Femur (tissue), 1 donor: ENCODE measurements at regions not wholly inside any gene's neighbourhood (a gene's known extent, or its start where the extent isn't known, plus 50 kb on each side); places are given as distances from the start of the nearest gene placed in this dataset.

Experiments used
- DNase-seq: peaks from one replicate; pipeline ENCODE4 v3.0.0-alpha.2; 2017

DNA sequence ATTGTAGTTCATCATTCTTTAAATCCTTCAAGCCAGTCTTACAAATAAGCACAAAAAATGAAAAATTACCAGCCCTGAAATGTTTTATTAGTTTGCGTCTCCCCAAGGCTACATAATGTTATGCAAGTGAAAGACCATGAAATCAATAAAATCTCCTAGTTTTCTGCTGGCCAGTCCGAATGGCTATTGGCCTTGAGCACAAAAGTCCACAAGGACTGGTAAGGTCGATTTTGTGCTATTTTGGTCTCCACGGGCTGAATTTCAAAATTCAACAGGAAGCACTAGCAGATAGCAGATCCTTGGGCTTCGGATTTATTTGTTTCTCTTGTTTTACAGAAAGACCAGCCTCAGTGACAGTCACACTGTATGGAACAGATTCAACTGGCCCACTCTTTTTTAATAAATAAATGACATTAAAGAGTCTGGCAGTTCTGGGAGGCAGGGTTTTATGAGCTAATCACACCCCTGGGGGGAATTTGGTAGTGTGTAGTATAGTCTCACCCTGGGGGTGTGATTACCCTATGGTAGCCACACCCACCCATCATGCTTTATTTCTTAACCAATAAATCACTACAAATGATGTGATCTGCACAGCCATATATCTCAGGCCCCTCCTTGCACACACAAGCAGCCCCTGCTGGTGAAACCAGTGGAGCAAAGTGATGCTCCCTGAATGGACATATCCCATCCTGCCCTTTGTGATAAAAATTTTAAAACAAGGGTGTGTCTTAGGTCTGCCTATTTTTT lies 51.1 kb upstream of the TMEM33 start:
- DNase-seq = no peak

DNA sequence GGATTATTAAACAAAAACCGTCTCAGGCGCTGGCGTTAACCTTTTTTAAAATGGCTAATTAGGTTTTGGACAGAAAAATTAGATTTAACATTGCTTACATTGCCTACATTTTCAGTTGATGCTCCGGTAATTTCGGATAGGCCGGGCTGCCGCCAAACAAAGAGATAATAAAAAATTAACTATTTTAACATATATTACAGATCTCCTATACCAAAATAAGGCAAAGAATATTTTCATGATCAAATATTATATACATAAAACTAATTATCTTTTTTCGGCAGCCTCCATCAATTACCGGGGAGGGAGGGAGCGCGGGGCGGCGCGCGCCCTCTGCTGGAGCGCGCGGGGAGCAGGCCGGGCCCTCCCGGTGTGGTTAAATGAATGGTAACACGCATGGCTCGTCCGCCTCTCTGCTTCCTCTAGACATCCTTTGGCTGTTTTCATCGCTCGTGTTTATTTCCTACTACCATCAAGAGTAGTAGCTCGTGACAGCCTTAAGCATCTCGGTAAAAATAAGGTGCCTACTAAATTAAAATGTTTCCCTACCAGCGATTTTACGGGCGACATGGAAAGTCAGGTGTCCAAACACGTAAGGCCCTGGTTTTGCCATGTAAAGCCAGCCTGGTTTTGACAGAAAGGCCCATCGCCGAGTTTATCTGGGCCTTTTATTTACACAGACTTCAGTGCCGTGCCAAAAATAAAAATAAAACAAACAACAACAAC lies 52.4 kb upstream of the TMEM33 start:
- DNase-seq = no peak

DNA sequence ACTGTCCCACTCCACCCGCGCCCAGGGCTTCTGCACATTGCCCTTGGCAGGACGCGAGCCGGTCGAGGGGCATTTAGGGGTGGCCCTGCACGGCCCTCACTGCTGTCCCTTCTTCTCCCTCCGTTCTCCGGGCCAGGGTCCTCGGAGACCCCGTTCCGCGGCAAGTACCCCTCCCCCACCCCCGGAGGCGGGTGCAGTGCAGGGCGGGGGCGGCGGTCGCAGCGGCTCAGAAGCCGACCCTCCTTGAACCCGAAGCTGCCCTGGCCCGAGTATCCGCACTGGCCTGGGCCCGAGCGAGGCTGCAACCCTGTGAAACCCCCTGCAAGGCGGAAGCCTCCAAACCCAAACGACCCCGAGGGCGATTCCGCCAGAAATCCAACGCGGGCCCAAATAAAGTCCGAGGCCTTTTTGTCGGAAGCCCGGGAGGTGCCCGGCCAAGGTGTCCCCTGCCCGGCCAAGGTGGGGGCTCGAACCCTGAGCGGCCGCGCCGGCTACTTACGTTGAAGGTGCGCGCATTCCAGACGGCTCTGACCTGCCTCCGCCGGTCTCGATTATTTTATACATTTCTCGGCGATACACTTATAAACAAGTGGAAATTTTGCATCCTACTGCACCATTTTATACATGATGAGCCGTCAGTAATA lies 53.1 kb upstream of the TMEM33 start:
- DNase-seq = no peak

DNA sequence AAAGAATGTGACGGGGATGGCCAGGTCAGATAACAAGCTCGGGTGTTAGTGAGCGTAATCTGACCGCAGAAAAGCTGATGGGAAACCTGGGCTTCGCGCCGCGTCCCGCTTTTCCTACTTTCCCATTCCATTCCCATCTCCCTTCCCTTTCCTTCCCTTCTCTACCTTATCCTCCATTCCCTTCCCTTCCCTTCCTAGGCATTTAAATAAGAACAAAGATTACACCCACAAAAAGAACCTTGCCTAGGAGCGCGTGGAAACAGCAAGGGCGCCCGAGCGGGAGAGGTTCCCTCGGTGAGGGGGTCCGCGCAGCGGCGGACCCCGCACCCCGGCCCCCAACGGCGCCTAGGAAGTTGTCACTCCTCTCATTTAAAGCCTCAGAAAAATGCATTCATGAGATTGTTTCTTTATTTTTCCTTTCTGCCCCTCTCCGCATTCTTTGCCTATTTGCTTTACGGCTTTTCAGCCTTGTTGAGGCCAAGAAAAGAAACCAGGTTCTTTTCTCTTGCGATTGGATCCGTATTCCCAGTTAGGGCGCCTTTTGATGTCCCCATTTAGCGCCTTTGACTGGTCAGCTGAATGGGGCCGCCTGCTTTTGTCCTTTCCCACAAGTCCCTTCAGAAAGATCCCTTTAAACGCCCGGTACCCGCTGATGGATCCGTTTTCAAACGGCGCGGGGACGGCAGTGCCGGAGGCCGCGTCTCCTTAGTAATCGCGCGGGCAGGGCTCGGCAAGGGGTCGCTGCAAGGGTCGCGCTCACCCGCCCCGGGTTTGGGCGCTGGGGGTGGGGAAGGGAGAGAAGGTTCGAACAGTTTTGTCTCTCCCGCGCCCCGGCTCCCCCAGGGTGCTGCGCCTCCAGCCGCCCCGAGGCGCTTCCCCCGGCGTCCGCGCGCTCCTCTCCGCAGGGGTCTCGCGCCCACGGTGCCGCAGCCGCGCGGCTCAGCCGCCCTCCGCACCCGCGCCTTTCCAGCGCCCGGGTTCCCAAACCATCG lies 54.1 kb upstream of the TMEM33 start:
- no peak for DNase-seq

DNA sequence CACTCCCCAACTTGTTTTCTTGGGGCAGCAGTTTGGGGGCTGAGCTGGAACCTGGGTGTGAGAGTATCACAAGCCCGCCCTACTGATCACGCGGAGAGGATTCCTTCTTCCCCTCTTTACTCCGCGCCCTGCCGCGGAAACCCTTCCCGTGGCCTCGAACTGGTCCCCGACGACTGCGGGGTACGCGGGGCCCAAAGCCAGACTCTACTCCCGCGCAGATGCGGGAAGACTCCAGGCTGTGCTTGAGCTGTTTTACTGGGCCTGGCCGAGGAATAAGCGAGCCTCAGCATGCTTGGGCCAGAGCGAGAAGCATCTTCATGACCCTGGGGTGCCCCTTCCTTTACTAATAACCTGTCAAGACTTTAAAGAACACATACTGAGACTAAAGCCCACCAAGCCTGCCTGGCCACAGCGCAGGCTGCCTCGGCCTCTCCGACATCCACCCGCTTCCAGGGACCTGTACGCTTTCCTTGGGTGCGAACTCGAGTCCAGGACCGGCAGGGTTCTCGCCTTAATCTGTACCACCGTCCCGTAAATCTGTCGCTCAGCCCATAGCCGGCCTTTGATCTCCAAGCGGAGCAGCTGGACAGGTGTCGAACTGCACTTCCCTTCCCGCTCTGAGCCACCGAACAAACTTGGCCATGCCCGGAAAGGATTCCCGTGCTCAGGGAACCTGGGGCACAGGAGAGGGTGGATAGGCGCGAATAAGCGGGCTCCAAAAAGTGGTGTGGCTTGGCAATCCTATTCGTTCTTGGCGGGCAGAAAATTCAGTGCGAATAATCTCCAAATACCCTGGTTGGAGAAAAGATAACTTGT lies 55.0 kb upstream of the TMEM33 start:
- no peak for DNase-seq

DNA sequence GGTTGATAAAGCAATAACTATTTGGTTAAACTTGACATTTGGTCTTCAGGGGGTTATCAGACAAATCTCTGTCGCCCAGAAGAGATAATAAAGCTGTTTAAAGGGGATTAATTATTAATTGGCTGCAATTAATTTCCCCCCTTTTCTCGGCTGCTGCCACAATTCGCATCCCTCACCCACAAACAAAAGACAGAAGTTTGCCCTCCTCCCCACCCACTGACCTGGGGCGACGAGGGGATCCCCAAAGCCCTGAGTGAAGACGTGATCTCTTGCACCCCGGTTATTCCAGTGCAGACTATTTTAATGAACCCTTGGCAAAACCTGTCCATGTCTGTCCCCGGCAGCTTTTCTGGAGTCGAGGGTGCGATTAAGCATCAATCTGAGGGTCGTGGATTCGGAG lies 55.7 kb upstream of the TMEM33 start:
- no peak for DNase-seq

DNA sequence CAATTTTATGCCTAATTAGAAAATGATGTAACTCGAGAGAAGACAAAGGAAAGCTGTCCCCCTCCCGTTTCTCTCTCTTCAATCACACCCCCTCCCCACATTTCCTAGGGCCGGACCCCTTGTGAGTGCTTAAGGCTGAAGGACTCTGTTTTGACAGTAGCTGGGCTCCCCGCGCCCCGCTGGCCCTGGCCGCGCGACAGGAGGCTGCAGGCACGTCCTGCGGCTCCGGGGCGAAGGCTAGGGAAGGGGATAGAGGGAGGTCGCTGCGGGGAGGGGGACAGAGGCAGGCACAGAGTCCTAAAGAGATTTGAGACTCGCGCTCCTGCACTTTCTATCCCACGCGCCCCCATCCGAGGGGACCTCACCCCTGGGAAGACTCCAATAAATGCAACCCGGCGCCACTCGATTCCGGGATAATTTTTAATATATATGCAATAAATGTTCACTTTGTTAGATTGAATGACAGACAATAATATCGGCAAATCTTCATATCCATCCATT lies 56.2 kb upstream of the TMEM33 start:
- no peak for DNase-seq

DNA sequence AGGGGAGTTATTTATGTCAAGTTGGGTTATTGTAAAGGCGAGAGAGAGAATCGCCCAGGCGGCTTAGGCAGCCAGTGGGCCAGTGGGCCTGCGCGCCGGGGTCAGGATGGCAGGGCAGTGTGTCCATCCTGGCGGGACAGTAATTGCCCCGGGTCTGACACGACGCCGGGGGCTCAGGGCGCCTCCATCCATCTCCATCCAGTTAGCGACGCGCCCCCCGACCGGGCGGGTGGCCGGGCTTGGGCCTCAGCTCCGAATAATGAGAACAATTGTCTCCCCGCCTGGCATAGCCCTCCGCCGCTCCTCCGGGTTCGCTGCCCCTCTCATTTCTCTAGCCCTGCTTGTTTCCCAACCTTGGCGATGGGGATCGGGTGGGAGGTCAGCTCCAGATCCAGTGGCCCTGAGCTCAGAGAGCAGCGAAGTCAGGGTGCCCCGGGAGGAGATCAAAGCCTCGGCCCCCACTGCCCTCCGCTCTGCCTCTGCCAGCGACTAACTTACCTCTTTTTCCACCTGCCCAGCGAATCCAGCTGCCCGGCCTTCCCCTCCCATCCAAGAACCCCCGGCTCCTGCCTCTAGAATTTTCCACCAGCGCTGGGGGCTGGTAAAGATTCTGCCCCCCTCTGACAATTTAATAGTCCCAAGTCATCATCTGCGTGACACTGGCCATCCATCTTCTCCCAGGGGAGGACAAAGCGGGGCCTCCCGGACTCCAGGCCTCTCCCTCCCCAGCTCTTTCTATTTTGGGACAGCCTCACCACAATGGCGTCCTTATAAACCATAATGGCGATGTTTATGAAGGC lies 56.9 kb upstream of the TMEM33 start:
- DNase-seq = no peak

DNA sequence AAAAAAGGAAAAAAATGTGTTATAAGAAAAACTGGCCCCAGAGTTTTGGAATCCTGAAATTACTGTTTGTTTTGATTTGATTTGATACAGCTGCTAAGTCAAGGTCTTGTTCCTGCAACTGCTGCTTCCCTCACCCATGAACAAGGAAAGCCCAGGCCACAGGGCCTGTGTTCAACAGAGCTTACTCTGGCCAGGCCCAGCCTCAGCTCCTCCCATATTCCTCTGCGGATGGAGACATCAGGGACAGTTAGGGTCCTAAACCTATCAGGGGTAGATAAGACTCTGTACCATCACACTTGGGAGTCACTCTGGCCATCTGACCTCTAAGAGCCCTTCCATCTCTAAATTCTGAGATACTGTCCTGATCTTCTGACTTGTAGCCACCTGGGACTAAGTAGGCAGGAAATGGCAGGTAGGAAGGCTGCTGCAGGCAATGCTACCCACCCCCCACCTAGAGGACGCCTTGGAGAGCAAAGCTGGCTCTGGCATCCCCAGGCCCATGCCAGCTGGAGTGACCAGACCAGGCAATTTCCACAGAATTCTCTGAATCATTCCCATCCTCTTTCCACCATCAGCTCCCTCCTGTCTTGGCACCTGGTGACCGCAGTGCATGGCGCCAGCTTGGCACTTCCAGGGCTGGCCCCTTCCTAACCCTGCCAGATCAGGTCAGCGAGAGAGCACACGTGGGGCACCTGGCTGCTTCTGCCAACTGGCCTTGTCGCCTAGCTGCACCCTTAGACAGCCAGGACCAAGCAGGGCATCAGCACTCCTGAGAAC lies 58.0 kb upstream of the TMEM33 start:
- no peak for DNase-seq

DNA sequence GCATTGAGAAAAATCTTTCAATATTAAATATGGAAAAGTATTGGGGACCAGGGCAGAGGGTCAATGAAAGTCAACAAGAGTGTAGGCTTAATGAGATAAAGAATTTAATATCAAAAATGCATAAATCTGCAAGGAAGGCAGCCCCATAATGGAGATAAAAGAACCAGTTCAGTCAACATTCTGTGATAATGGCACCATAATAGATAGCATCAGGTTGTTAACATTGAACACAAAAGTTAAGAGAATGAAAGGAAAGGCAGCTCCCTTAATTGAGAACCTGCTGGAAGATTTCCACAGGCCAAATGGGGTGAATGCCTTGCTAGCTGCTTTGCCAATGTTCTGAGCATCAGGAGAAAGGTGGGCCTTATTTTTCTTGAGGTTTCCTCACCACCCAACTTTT lies 60.4 kb upstream of the TMEM33 start:
- no peak for DNase-seq

DNA sequence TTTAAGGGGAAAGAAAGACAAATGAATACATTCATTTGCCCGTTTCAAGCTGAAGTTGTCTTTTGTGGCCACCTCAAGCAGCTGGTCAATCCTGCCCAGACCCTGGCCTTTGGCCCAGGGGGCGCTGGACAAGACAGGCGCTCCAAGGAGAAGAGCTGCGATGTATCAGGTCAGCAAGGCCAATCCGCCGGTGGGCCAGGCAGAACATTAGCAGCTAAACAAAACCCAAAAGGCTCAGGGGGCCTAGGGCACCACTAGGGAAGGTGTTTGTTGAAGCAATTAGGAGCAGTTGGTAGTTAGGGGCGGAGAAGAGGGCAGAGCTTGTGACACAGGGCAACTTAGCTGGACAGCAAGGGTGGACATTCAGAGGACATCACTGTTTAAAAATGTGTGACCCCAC lies 60.8 kb upstream of the TMEM33 start:
- DNase-seq = no peak

DNA sequence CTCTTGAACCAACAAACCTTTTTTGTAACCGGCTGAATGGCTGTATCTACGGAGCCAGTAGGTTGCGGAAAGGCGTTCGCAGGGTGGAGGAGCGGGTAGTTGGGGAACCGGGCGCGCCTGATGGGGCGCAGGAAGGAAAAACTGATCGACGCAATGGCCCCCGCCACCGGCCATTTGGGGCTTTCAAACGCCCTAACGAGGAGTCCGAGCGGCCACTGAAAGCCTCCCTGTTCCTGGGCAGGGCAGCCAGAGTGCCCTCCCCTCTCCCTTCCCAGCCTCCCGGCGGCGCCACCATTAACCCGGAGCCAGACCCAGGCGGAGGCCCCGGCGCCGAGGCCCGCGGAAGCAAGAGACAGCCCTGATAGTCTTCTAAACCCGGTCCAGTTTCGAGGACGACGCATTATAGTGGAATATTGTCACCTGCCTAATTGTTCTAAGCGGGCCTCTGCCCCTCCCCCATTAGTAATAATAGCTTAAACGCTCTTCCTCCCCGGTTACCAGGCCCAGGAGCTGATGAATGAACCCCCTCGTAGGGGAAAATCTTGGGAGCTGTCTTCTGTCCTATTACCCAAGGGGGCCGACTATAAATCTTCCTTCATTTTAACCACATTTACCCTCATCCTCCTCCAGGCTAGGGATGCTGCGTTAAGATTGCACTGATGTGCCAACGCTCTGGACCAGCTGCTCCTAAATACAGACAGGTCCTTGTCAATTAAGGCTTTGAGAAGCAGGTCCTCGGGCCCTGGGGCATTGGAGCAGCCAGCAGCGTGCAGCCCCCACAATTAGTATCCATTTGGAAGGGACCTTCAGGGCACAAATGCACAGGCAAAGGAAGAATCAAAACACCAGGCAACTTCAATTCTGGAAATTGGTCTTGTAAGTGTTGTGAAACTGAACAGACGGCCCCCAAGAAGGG lies 61.6 kb upstream of the TMEM33 start:
- no peak for DNase-seq

DNA sequence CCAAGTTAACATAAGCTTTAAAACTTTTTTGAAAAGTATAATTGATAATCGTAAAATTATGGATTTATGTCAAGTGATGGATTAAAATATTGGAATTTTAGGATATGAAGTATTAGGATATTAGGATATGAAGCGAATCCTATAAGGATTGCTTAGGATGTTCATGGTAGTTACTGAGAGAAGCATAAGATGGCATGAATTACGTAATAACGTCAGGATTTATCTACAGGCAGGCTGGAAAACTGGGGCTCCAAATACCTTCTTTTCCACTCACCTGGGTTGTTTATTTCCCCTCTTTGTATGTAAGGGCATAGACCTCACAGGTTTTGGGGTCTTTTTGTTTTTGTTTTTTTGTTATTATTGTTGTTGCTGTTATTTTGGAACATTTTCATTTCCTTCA lies 65.2 kb upstream of the TMEM33 start:
- DNase-seq = no peak

DNA sequence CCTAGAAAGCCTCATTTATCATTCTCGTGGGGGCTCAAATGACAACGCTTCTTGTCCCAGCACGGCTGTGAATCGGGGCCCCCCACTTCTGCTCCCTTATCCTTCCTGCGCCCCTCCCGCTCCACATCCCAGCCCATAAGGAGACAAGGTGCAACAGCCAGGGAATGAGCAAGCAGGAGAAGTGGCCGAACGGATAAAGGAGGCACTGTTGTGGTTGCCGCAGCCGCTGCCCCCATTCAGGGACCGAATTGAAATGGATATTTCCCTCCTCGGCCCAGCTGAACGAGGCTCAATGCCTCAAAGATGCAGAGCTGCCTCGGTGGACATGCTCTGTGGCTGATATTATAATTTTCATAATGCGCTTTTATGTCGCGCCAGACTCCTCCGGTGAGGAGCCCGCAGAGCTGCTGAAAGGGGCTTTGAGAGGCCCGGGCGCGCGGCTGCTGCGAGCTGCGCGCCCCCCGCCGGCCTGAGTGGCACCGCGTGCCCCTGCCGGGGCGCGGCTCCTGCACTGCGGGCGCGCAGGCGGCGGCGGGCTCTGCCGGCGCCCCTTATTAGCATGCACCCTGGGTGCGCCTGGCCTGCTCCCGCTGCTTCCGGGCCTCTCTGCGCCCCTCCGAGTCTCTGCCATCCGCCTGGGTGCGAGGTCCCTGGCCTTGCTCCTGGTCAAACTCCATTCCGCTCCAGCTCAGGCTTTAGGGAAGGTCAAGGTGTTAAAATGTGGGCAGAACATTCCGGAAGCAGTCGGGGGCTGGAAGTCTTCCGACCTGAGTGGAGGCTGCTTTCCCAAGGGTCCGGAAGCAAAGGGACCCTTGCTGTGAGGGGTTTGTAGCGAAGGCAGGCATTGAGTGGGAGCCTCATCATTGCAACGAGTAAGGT lies 68.2 kb upstream of the TMEM33 start:
- no peak for DNase-seq

DNA sequence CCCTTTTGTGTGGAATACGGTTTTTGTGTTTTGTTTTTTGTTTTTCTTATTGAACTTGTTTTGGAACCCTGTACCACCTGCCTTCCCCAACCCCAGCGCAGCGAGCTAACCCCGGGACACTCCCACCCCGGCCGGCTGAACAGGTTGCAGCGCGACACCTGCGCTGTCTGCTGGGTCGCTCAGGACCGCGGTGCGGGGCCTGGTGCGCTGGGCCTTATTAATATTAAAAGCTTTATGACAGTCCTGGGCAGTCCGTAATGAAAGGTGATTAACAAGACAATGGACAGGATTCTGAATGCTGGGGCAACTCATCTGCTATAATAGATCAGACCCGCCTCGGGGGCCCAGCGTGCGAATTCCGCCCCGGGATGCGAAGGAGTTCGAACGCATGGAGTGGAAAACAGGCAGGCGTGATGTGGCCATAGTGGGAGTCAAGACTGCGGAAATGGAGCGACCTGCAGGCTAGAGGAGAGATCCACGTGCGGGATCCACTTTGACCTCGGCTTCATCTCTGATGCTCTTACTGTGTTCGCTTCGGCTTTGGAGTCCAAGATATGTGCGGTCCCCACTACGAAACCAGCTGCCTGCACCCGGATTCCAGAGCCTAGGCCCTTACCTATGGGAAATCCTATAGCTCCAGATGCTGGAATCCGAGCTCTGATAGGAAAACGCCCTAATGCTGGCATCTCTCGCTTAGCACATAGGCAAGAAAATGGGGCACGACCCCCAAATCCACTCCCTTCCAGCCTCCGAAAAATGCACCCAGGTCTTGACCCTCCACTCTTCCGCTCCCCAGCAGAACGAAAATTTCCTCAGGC lies 69.0 kb upstream of the TMEM33 start:
- DNase-seq = no peak

DNA sequence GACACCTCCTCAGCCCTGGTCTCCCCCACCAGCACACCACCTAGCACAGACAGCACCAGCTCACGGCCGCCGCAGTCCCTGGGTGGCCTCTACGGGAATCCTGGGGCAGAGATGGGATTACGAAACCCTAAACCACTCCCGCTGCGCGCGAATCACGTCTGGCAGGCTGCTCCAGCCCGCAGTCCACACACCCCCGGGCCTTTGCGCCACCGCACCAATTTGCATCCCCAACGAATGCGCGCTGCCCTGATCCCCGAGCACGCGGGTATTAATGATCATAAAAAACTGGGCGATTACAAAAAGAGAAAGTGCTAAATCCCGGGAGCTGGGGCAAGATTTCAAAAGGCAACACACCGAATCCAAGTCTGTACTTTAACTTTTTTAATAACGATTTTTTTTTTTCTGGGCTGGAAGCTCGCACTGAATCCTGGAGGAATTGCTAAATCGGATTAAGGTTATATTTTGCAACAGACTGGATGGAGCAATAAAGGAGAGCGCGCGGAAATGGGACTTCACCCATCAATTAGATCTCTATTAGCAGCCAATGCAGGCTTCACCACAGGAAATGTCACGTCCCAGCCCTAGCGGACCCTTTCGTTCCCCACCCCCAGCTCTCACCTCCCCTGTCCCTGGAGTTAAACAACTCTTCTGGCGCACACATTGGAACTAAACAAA lies 69.8 kb upstream of the TMEM33 start:
- no peak for DNase-seq
